Liver (tissue), 8 donors: ENCODE measurements at regions not wholly inside any gene's neighbourhood (a gene's known extent, or its start where the extent isn't known, plus 50 kb on each side); places are given as distances from the start of the nearest gene placed in this dataset.

Source experiments
- DNase-seq: peaks from one replicate; pipeline ENCODE4 v3.0.0-alpha.2; 2017; ENCODE audit warnings: low spot score
- H3K27ac ChIP-seq, 2 donors: one replicate each; pipeline ENCODE4 v1.7.0; 2013; ENCODE audit warnings: inconsistent platforms in 2 of 2, low read length in 2 of 2, control low read depth in 1 of 2, low read depth in 1 of 2, mild to moderate bottlenecking in 1 of 2
- H3K27me3 ChIP-seq, 4 donors: one replicate each; pipeline versions ENCODE4 v1.6.1 to v1.7.0; 2013; ENCODE audit warnings: low read length in 3 of 4, inconsistent platforms in 1 of 4, mild to moderate bottlenecking in 1 of 4, moderate library complexity in 1 of 4; ENCODE audit not compliant: control insufficient read depth in 4 of 4, insufficient read depth in 4 of 4
- H3K36me3 ChIP-seq, 4 donors: one replicate each; pipeline versions ENCODE4 v1.6.1 to v1.7.0; 2013; ENCODE audit warnings: low read length in 3 of 4, mild to moderate bottlenecking in 3 of 4, low read depth in 1 of 4, moderate library complexity in 1 of 4; ENCODE audit not compliant: control insufficient read depth in 4 of 4, insufficient read depth in 3 of 4
- H3K4me1 ChIP-seq, 4 donors: one replicate each; pipeline versions ENCODE4 v1.6.1 to v1.7.0; 2013; ENCODE audit warnings: low read length in 3 of 4, mild to moderate bottlenecking in 3 of 4, moderate library complexity in 1 of 4; ENCODE audit not compliant: control insufficient read depth in 4 of 4, insufficient read depth in 4 of 4
- H3K4me3 ChIP-seq, 3 donors: one replicate each; pipeline versions ENCODE4 v1.6.1 to v1.7.0; 2013; ENCODE audit warnings: low read length in 3 of 3, control low read depth in 1 of 3, low read depth in 1 of 3, mild to moderate bottlenecking in 1 of 3
- H3K9ac ChIP-seq, 2 donors: one replicate each; pipeline ENCODE4 v1.7.0; 2013; ENCODE audit warnings: low read length in 2 of 2, mild to moderate bottlenecking in 2 of 2, moderate library complexity in 2 of 2, control low read depth in 1 of 2, low read depth in 1 of 2
- H3K9me3 ChIP-seq, 4 donors: one replicate each; pipeline versions ENCODE4 v1.6.1 to v1.7.0; 2013; ENCODE audit warnings: low read length in 3 of 4; ENCODE audit not compliant: control insufficient read depth in 4 of 4
- ATF3 ChIP-seq: IDR thresholded peaks from 2 replicates; pipeline ENCODE4 v1.6.1; 2016; ENCODE audit warnings: antibody characterized with exemption
- CTCF ChIP-seq: fragments of 150-350 bp; IDR thresholded peaks from 2 replicates; pipeline ENCODE4 v1.5.1; 2017; ENCODE audit warnings: improper control_type of control experiment, low read depth, low read length; ENCODE audit not compliant: missing input control
- EGR1 ChIP-seq, 2 donors: IDR thresholded peaks; 2 replicates each; pipeline ENCODE4 v1.6.1; 2016 to 2018; ENCODE audit warnings: antibody characterized with exemption in 2 of 2, low read depth in 2 of 2
- FOXA1 ChIP-seq: IDR thresholded peaks from 2 replicates; pipeline ENCODE4 v1.6.1; 2016; ENCODE audit warnings: antibody characterized with exemption
- FOXA2 ChIP-seq: IDR thresholded peaks from 2 replicates; pipeline ENCODE4 v1.6.1; 2016; ENCODE audit warnings: antibody characterized with exemption
- GABPA ChIP-seq, 2 donors: IDR thresholded peaks in 1 of 2; conservative IDR thresholded peaks in 1 of 2; 2 replicates each; pipeline ENCODE4 v1.6.1; 2016; ENCODE audit warnings: antibody characterized with exemption in 2 of 2, mild to moderate bottlenecking in 1 of 2, moderate library complexity in 1 of 2
- HNF4A ChIP-seq, 2 donors: conservative IDR thresholded peaks; 2 replicates each; pipeline ENCODE4 v1.6.1; 2016; ENCODE audit warnings: antibody characterized with exemption in 2 of 2, mild to moderate bottlenecking in 2 of 2
- HNF4G ChIP-seq: IDR thresholded peaks from 2 replicates; pipeline ENCODE4 v1.6.1; 2016; ENCODE audit warnings: antibody characterized with exemption
- JUND ChIP-seq, 2 donors: IDR thresholded peaks; 2 replicates each; pipeline ENCODE4 v1.6.1; 2016; ENCODE audit warnings: antibody characterized with exemption in 2 of 2
- NR2F2 ChIP-seq: IDR thresholded peaks from 2 replicates; pipeline ENCODE4 v1.6.1; 2016; ENCODE audit warnings: antibody characterized with exemption
- RAD21 ChIP-seq, 2 donors: IDR thresholded peaks; 2 replicates each; pipeline ENCODE4 v1.6.1; 2016; ENCODE audit warnings: antibody characterized with exemption in 2 of 2, mild to moderate bottlenecking in 2 of 2
- REST ChIP-seq: IDR thresholded peaks from 2 replicates; pipeline ENCODE4 v1.6.1; 2016; ENCODE audit warnings: antibody characterized with exemption, mild to moderate bottlenecking
- RXRA ChIP-seq, 2 donors: IDR thresholded peaks; 2 replicates each; pipeline ENCODE4 v1.6.1; 2017 to 2018; ENCODE audit warnings: antibody characterized with exemption in 2 of 2, mild to moderate bottlenecking in 1 of 2
- SP1 ChIP-seq: IDR thresholded peaks from 2 replicates; pipeline ENCODE4 v1.6.1; 2018; ENCODE audit warnings: antibody characterized with exemption, mild to moderate bottlenecking
- TAF1 ChIP-seq: conservative IDR thresholded peaks from 2 replicates; pipeline ENCODE4 v1.6.1; 2016; ENCODE audit warnings: antibody characterized with exemption, mild to moderate bottlenecking
- ZBTB33 ChIP-seq: IDR thresholded peaks from 2 replicates; pipeline ENCODE4 v1.6.1; 2016; ENCODE audit warnings: antibody characterized with exemption
- WGBS: extraction: QIAGEN DNeasy Blood & Tissue Kit; methylation state at CpG from one replicate; pipeline ENCODE4 v1.1.7; 2013; 5-methylcytosine and 5-hydroxymethylcytosine counted together
- donor health status: healthy.
- donor health status: healthy.
- donor health status: healthy.
- donor health status: healthy.
- donor health status: healthy.

GRCh38 chr2:191476901-191477300 lies 201.0 kb upstream of the NABP1 start:
- Histone ChIP-seq H3K27ac (no peak overlapping the region), H3K27me3 (no peaks in the 10 kb centered on the region), H3K4me1 (peaks cover 0 to 4% (median 1%) of the 10 kb centered on the region in 4 donors), H3K36me3 (no peaks in the 10 kb centered on the region), H3K9ac (no peak overlapping the region), H3K4me3 (no peak overlapping the region), H3K9me3 (peaks cover 0 to 10% (median 3%) of the 10 kb centered on the region in 4 donors)
- DNase-seq: no peak
- 97% methylated on average over 5 of the region's 5 CpGs for WGBS
- TF ChIP-seq ATF3: no peak
- no peak for TF ChIP-seq FOXA1
- no peak for TF ChIP-seq HNF4A (conservative IDR thresholded peaks at IDR 0.05)
- TF ChIP-seq FOXA2: no peak
- TF ChIP-seq JUND (IDR thresholded peaks at IDR 0.05): no peak
- TF ChIP-seq RXRA (IDR thresholded peaks at IDR 0.05): no peak
- TF ChIP-seq CTCF: no peak
- TF ChIP-seq ZBTB33: no peak
- TF ChIP-seq RAD21 (IDR thresholded peaks at IDR 0.05): no peak

- H3K27me3 ChIP-seq: no peaks in the 10 kb centered on the region
- peaks cover 0 to 4% (median 1%) of the 10 kb centered on the region in 4 donors for H3K4me1 ChIP-seq
- H3K9me3 ChIP-seq: peaks cover 3 to 31% (median 15%) of the 10 kb centered on the region in 4 donors
- no peak overlapping the region for H3K4me3 ChIP-seq
- TF ChIP-seq EGR1 (IDR thresholded peaks at IDR 0.05; ENCODE audit: low read depth in 2 of 2) (no peak), FOXA1 (no peak), RAD21 (IDR thresholded peaks at IDR 0.05) (peak in 1 of 2 donors; percentile 34), SP1 (no peak)
- WGBS: 47% methylated on average over 10 of the region's 10 CpGs
- no peaks in the 10 kb centered on the region for H3K36me3 ChIP-seq
- no peak overlapping the region for H3K9ac ChIP-seq
- no peak for DNase-seq
- no peak overlapping the region for H3K27ac ChIP-seq
Measured at GRCh38 chr2:191478799-191479679, 198.9 kb upstream of the NABP1 start.

GRCh38 chr2:191479680-191480023 lies 198.3 kb upstream of the NABP1 start:
- Histone ChIP-seq H3K9me3 (peaks cover 3 to 33% (median 15%) of the 10 kb centered on the region in 4 donors), H3K4me3 (no peak overlapping the region), H3K9ac (no peak overlapping the region), H3K4me1 (peaks cover 0 to 4% (median 1%) of the 10 kb centered on the region in 4 donors), H3K36me3 (no peaks in the 10 kb centered on the region), H3K27me3 (no peaks in the 10 kb centered on the region), H3K27ac (no peak overlapping the region)
- WGBS: 54% methylated on average over 5 of the region's 5 CpGs
- no peak for DNase-seq
- no peak for TF ChIP-seq NR2F2
- TF ChIP-seq SP1: no peak
- no peak for TF ChIP-seq FOXA1
- TF ChIP-seq TAF1: no peak
- TF ChIP-seq CTCF: no peak
- no peak for TF ChIP-seq JUND (IDR thresholded peaks at IDR 0.05)
- no peak for TF ChIP-seq GABPA (IDR thresholded peaks at IDR 0.05 in 1 of 2, conservative IDR thresholded peaks at IDR 0.05 in 1 of 2)
- no peak for TF ChIP-seq REST
- TF ChIP-seq EGR1 (IDR thresholded peaks at IDR 0.05; ENCODE audit: low read depth in 2 of 2): no peak
- no peak for TF ChIP-seq ATF3
- TF ChIP-seq HNF4A (conservative IDR thresholded peaks at IDR 0.05): no peak
- no peak for TF ChIP-seq HNF4G
